Left ventricle myocardium inferior (tissue), 1 donor: ENCODE measurements at regions not wholly inside any gene's neighbourhood (a gene's known extent, or its start where the extent isn't known, plus 50 kb on each side); places are given as distances from the start of the nearest gene placed in this dataset.

Experiments used
- DNase-seq: peaks from one replicate; pipeline ENCODE4 v3.0.0-alpha.2; 2020
- H3K27ac ChIP-seq: fragments of 200-600 bp; replicated peaks from 2 replicates; pipeline ENCODE4 v1.8.0; 2021
- H3K27me3 ChIP-seq: fragments of 200-600 bp; 2 replicates; pipeline ENCODE4 v1.8.0; 2021; ENCODE audit warnings: low read depth
- H3K36me3 ChIP-seq: fragments of 200-600 bp; 2 replicates; pipeline ENCODE4 v1.8.0; 2021
- H3K4me1 ChIP-seq: fragments of 200-600 bp; 2 replicates; pipeline ENCODE4 v1.8.0; 2021
- H3K4me3 ChIP-seq: fragments of 200-600 bp; 2 replicates; pipeline ENCODE4 v1.8.0; 2021; ENCODE audit warnings: mild to moderate bottlenecking, moderate library complexity
- H3K9me3 ChIP-seq: fragments of 200-600 bp; replicated peaks from 2 replicates; pipeline ENCODE4 v1.8.0; 2021
- CTCF ChIP-seq: fragments of 200-600 bp; IDR thresholded peaks from 2 replicates; pipeline ENCODE4 v1.8.0; 2021; ENCODE audit warnings: antibody characterized with exemption, mild to moderate bottlenecking, borderline replicate concordance
- intact Hi-C: fragments of 100-400 bp; cut with micrococcal nuclease; formaldehyde crosslinking; loops from one replicate; pipeline ENCODE4 v1.11.0; 2022
- donor health status: DM: no; HTN: yes; CAD: no; lungs with severe emphysema.

DNA sequence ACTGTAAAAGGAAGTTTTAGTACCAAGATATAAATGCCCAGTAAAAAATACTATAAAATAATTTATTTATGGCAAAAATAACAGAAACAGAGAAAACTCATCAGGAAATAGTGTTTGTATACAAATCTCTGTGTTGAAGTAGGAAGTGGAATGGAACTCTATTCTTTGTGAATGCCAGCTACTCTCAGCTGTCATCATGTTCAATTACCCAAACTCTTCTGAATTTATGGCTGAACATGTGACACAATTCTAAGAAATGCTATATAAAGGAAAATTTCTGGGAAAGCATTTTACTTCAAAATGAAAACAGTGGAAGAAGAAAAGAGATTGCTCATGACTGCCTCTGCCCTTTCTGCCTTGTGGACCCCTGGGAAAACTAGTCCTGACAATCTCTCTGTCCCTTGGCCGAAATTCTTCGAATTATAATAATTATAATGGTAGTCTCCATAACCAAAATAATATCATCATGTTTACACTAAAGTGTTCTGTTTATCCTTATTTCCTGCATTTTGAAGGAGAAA, 522.3 kb upstream of the ST8SIA4 start:
- no peak for DNase-seq
- H3K4me1 ChIP-seq, result no peaks in the 10 kb centered on the region

DNA sequence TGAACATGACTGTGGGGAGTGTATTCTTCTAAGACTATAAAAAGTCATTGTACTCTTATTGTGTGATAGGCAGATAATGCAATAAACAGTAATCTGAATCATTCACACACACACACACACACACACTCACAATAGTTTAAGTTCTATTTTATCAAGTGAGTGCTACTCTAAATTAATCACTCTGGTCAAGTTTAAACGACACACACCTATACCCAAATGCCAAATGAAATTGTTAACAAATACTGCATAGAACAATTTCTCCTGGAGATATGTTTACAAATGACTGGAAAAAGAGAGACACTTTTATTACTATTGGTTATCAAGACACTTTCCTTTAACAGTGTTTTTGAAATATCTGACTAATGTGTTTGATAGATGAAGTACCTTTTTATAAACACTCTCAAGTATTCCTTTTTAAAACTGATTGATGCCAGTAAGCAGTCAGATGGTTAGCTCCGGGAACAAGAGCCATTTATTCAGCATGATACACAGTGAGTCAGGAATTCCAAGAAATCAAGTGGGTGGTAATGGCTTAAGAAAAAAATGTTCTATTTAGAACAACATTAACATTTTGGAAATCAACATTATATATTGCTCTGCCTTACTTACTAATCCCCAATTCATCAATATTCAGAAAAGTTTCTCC, 521.6 kb upstream of the ST8SIA4 start:
- intact Hi-C loops, result no loop called here
- no peak for TF ChIP-seq CTCF
- no peaks in the 10 kb centered on the region for H3K27me3 ChIP-seq
- DNase-seq, result no peak
- no peaks in the 10 kb centered on the region for H3K9me3 ChIP-seq
- H3K36me3 ChIP-seq, result no peaks in the 10 kb centered on the region
- H3K27ac ChIP-seq, result no peak overlapping the region
- H3K4me3 ChIP-seq, result no peak overlapping the region
- H3K4me1 ChIP-seq, result no peaks in the 10 kb centered on the region

More for the DNA sequence above, 522.3 kb upstream of the ST8SIA4 start:
- TF ChIP-seq CTCF, result no peak
- peaks cover 1% of the 10 kb centered on the region for H3K9me3 ChIP-seq
- no peak overlapping the region for H3K27ac ChIP-seq
- H3K36me3 ChIP-seq, result no peaks in the 10 kb centered on the region
- intact Hi-C loops, result no loop called here
- H3K4me3 ChIP-seq, result no peak overlapping the region
- no peaks in the 10 kb centered on the region for H3K27me3 ChIP-seq

GRCh38 chr5:101418713-101419118, 515.6 kb upstream of the ST8SIA4 start:
- no peak for DNase-seq
- no peak for TF ChIP-seq CTCF
- Histone ChIP-seq H3K4me3 (no peak overlapping the region), H3K4me1 (no peaks in the 10 kb centered on the region), H3K27ac (no peak overlapping the region), H3K9me3 (no peaks in the 10 kb centered on the region), H3K27me3 (no peaks in the 10 kb centered on the region), H3K36me3 (no peaks in the 10 kb centered on the region)
- intact Hi-C loops, result no loop called here

DNA sequence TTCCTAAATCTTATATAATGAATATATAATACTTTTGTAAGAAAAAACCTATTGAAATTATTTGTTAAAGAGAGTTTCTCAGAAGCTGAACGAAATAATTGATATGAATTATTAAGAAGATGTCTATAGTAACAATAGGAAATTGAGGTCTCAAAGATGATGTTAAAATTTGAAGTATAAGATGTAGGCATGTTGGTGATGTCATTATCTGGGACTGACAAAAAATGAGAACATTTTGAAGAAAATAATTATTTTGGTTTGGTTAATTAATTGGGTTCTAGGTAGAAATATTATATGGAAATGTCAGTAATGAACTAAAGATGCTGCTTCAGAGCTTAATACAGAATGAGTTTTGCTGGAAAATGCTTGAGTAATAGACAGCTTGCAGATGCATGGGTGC, 501.4 kb upstream of the ST8SIA4 start:
- no peaks in the 10 kb centered on the region for H3K27me3 ChIP-seq
- no peak overlapping the region for H3K27ac ChIP-seq
- no peak for DNase-seq
- no peak for TF ChIP-seq CTCF
- no peaks in the 10 kb centered on the region for H3K36me3 ChIP-seq
- intact Hi-C loops, result no loop called here
- no peak overlapping the region for H3K4me3 ChIP-seq
- no peaks in the 10 kb centered on the region for H3K4me1 ChIP-seq
- H3K9me3 ChIP-seq, result peaks cover 2% of the 10 kb centered on the region

- Histone ChIP-seq H3K9me3 (no peaks in the 10 kb centered on the region), H3K27me3 (no peaks in the 10 kb centered on the region), H3K36me3 (no peaks in the 10 kb centered on the region), H3K4me1 (no peaks in the 10 kb centered on the region), H3K27ac (no peak overlapping the region), H3K4me3 (no peak overlapping the region)
- no peak for DNase-seq
- intact Hi-C loops, result no loop called here
- no peak for TF ChIP-seq CTCF
Observed at GRCh38 chr5:101393795-101394450, 490.8 kb upstream of the ST8SIA4 start.
